Sigmoid colon (tissue), 4 donors: ENCODE measurements at regions not wholly inside any gene's neighbourhood (a gene's known extent, or its start where the extent isn't known, plus 50 kb on each side); places are given as distances from the start of the nearest gene placed in this dataset.

Source experiments
- CTCF ChIP-seq, 4 experiments: fragments of 450-650 bp in 3 of 4; fragments of 200-600 bp in 1 of 4; IDR thresholded peaks; one replicate each; pipeline ENCODE4 v1.5.1; 2016 to 2019; ENCODE audit warnings: antibody characterized with exemption in 4 of 4, mild to moderate bottlenecking in 3 of 4, moderate library complexity in 2 of 4
- EP300 ChIP-seq, 4 donors: sonication (generic); formaldehyde crosslinking; IDR thresholded peaks; one replicate each; pipeline ENCODE4 v1.6.1; 2017; ENCODE audit warnings: antibody characterized with exemption in 4 of 4
- POLR2A ChIP-seq, 2 donors: fragments of 450-650 bp; IDR thresholded peaks; one replicate each; pipeline ENCODE4 v1.6.1; 2016; ENCODE audit warnings: antibody characterized with exemption in 2 of 2, mild to moderate bottlenecking in 2 of 2, moderate library complexity in 2 of 2
- POLR2AphosphoS5 ChIP-seq, 4 donors: sonication (generic); formaldehyde crosslinking; IDR thresholded peaks; one replicate each; pipeline ENCODE4 v1.6.1; 2017; ENCODE audit warnings: antibody characterized with exemption in 4 of 4

- no peak for TF ChIP-seq POLR2A (IDR thresholded peaks at IDR 0.05)
- TF ChIP-seq CTCF (IDR thresholded peaks at IDR 0.05): no peak
- no peak for TF ChIP-seq POLR2AphosphoS5 (IDR thresholded peaks at IDR 0.05)
- no peak for TF ChIP-seq EP300 (IDR thresholded peaks at IDR 0.05)
Measured at GRCh38 chr12:3945671-3946070, 72.5 kb upstream of the PARP11 start.
